Heart left ventricle (tissue), 16 donors: ENCODE measurements at regions not wholly inside any gene's neighbourhood (a gene's known extent, or its start where the extent isn't known, plus 50 kb on each side); places are given as distances from the start of the nearest gene placed in this dataset.

ENCODE experiments used
- ATAC-seq, 4 donors: fragments of 200-7000 bp; cut with Tn5 transposase; one replicate each; pipeline ENCODE4 v1.9.1; 2020 to 2022; ENCODE audit warnings: moderate library complexity in 4 of 4, mild to moderate bottlenecking in 3 of 4, moderate number of reproducible peaks in 1 of 4
- DNase-seq, 5 donors: peaks; one replicate each; pipeline ENCODE4 v3.0.0-alpha.2; 2020
- H3K27ac ChIP-seq, 12 donors: fragments of 200-600 bp; sonication (generic) in 4 of 12; one replicate each; pipeline versions ENCODE4 v1.5.0 to v1.8.0; 2016 to 2022; ENCODE audit warnings: mild to moderate bottlenecking in 2 of 12
- H3K27me3 ChIP-seq, 9 donors: fragments of 200-600 bp; sonication (generic) in 2 of 9; one replicate each; pipeline versions ENCODE4 v1.5.1 to v1.8.0; 2016 to 2022; ENCODE audit warnings: mild to moderate bottlenecking in 3 of 9
- H3K36me3 ChIP-seq, 9 donors: fragments of 200-600 bp; sonication (generic) in 2 of 9; one replicate each; pipeline versions ENCODE4 v1.5.0 to v1.8.0; 2018 to 2022; ENCODE audit warnings: mild to moderate bottlenecking in 2 of 9
- H3K4me1 ChIP-seq, 12 donors: fragments of 200-600 bp; sonication (generic) in 4 of 12; one replicate each; pipeline versions ENCODE4 v1.5.0 to v1.8.0; 2016 to 2022; ENCODE audit warnings: mild to moderate bottlenecking in 3 of 12
- H3K4me3 ChIP-seq, 12 donors: fragments of 200-600 bp; sonication (generic) in 4 of 12; one replicate each; pipeline versions ENCODE4 v1.5.0 to v1.8.0; 2017 to 2022; ENCODE audit warnings: mild to moderate bottlenecking in 9 of 12, moderate library complexity in 4 of 12
- H3K9me3 ChIP-seq, 12 donors: fragments of 200-600 bp; sonication (generic) in 4 of 12; one replicate each; pipeline versions ENCODE4 v1.5.0 to v1.8.0; 2016 to 2022; ENCODE audit warnings: mild to moderate bottlenecking in 1 of 12
- POLR2A ChIP-seq, 2 donors: fragments of 450-650 bp; IDR thresholded peaks; one replicate each; pipeline ENCODE4 v1.6.1; 2017; ENCODE audit warnings: antibody characterized with exemption in 2 of 2, mild to moderate bottlenecking in 2 of 2, moderate library complexity in 2 of 2
- WGBS, 4 donors: extraction: QIAGEN DNeasy Blood & Tissue Kit in 2 of 4; methylation state at CpG; one replicate each; pipeline versions ENCODE4 v1.1.5 to v1.1.7; 2013 to 2018; 5-methylcytosine and 5-hydroxymethylcytosine counted together
- intact Hi-C, 10 donors: fragments of 100-400 bp; cut with DNase I; formaldehyde crosslinking; loops; one replicate each; pipeline versions ENCODE4 v1.11.1 to v1.14.2; 2022
- TF ChIP-seq, protein P1 (sequence below), 12 donors: fragments of 200-600 bp; sonication (generic) in 4 of 12; IDR thresholded peaks; one replicate each; pipeline versions ENCODE4 v1.5.0 to v1.8.0; 2018 to 2022; ENCODE audit warnings: antibody characterized with exemption in 12 of 12, mild to moderate bottlenecking in 5 of 12
- donor health status: ischemic (EF 13 %, LVEDD 7.1; RV severe dilation, severe dysfunction).
- donor health status: healthy with polysubstance abuse.
- donor health status: DM: no; HTN: yes; CAD: no.
- donor health status: DM: no; HTN: no; CAD: no.
- donor health status: ischemic (EF 25% LVEDD 6.9; RV normal size, moderate dysfunction).
- donor health status: ischemic (EF 25% LVEDD 5.7; RV mildly dilated, moderate dysfunction).
- donor health status: healthy.
- donor health status: DM: yes; HTN: yes; CAD: no.
- donor health status: ischemic (EF 35%, LVEDD 5.7; RV mildly dilated, moderate dysfunction).
- donor health status: nonischemic (EF 11% LVEDD 7.7; RV severe dilation, severe dysfunction).
- donor health status: DM: yes; HTN: yes; CAD: no.
- donor health status: PGD.
- donor health status: ischemic (EF 29% LVEDD 5.4; RV normal size, mild dysfunction).
- donor health status: nonischemic (EF 23%, LVEDD 6.1; RV moderate dilation, normal function).

DNA sequence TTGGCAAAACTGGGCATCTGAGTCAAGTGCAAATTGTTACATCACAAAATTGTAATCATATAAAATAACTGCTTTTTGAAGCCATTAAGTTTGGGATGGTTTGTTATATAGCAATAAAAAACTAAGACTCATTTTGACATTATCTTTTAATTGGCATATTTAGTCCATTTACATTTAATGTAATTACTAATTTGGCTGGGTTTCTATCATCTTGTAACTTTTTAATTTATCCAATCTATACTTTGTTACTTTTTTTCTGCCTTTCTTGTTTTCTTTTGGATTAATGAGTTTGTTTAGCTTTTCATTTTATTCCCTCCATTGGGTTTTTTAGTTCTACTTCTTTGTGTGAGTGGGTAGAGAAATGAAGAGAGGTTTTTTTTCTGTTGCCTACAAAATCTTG is 76.3 kb downstream of the DRAM2 start:
- intact Hi-C loops: no loop called here
- no peak for ATAC-seq
- H3K9me3 ChIP-seq: peaks cover 0 to 69% (median 14%) of the 10 kb centered on the region in 12 donors
- no peak overlapping the region for H3K4me3 ChIP-seq
- H3K4me1 ChIP-seq: no peaks in the 10 kb centered on the region
- H3K36me3 ChIP-seq: no peaks in the 10 kb centered on the region
- DNase-seq: no peak
- no peak for TF ChIP-seq POLR2A (IDR thresholded peaks at IDR 0.05)
- TF ChIP-seq, protein P1, sequence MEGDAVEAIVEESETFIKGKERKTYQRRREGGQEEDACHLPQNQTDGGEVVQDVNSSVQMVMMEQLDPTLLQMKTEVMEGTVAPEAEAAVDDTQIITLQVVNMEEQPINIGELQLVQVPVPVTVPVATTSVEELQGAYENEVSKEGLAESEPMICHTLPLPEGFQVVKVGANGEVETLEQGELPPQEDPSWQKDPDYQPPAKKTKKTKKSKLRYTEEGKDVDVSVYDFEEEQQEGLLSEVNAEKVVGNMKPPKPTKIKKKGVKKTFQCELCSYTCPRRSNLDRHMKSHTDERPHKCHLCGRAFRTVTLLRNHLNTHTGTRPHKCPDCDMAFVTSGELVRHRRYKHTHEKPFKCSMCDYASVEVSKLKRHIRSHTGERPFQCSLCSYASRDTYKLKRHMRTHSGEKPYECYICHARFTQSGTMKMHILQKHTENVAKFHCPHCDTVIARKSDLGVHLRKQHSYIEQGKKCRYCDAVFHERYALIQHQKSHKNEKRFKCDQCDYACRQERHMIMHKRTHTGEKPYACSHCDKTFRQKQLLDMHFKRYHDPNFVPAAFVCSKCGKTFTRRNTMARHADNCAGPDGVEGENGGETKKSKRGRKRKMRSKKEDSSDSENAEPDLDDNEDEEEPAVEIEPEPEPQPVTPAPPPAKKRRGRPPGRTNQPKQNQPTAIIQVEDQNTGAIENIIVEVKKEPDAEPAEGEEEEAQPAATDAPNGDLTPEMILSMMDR (IDR thresholded peaks at IDR 0.05): no peak
- no peaks in the 10 kb centered on the region for H3K27me3 ChIP-seq
- H3K27ac ChIP-seq: no peak overlapping the region

DNA sequence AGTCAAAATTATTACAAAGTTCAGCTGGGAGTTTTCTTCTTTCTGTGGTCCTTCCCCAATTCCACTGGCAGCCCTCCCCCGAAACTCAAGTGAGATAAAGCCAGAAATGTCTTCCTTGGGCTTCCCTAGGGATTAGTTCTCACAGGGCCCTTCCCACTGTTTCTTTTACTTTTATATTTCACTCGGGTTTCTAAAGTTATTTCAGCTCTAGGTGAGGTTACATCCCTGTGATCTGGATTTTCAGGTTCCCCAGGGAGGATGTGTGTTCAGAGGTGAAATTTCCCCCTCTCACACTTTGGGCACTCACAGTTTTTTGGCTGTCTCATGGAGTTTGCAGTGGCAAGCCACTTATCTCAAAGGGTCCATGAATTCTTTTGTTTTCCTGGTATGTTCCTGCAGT is 77.3 kb downstream of the DRAM2 start:
- TF ChIP-seq, protein P1 (IDR thresholded peaks at IDR 0.05): no peak
- TF ChIP-seq POLR2A (IDR thresholded peaks at IDR 0.05): no peak
- Histone ChIP-seq H3K9me3 (peaks cover 0 to 62% (median 14%) of the 10 kb centered on the region in 12 donors), H3K4me3 (no peak overlapping the region)

DNA sequence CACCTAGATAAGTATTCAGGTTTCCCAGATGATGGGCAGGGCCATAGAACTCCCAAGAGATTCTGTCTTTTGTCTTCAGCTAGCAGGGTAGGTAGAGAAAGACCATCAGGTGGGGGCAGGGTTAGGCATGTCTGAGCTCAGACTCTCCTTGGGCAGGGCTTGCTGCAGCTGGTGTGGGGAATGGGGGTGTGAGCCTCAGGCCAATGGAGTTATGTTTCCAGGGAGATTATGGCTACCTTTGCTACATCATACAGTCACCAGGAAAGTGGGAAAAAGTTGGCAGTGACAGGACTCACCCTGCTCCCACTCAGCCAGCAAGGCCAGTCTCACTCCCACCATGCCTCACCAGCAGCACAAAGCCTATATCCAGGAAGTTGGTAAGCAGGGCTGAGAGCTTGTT is 77.8 kb downstream of the DRAM2 start:
- intact Hi-C loops: no loop called here
- H3K9me3 ChIP-seq: peaks cover 0 to 63% (median 16%) of the 10 kb centered on the region in 12 donors
- ATAC-seq: no peak

More for the DNA sequence above, 77.3 kb downstream of the DRAM2 start:
- no peak for DNase-seq
- WGBS, 4 donors: 37 to 51% (median 42%) methylated on average over 2 of the region's 2 CpGs
- H3K27me3 ChIP-seq: no peaks in the 10 kb centered on the region
- intact Hi-C loops: no loop called here
- H3K4me1 ChIP-seq: no peaks in the 10 kb centered on the region
- ATAC-seq: no peak
- H3K36me3 ChIP-seq: no peaks in the 10 kb centered on the region
- H3K27ac ChIP-seq: no peak overlapping the region

DNA sequence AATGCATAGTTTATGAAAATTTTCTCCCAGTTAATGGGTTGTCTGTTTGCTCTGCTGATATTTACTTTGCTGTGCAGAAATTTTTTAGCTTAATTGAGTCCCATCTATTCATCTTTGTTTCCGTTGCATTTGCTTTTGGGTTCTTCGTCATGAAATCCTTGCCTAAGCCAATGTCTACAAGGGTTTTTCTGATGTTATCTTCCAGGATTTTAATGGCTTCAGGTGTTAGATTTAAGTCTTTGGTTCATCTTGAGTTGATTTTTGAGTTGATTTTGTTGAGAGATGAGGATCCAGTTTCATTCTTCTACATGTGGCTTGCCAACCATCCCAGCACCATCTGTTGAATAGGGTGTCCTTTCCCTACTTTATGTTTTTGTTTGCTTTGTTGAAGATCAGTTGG is 85.2 kb downstream of the DRAM2 start:
- Histone ChIP-seq H3K4me1 (no peaks in the 10 kb centered on the region), H3K27me3 (no peaks in the 10 kb centered on the region), H3K27ac (no peak overlapping the region), H3K4me3 (no peak overlapping the region), H3K36me3 (no peaks in the 10 kb centered on the region), H3K9me3 (peaks cover 0 to 6% (median 0%) of the 10 kb centered on the region in 12 donors)
- WGBS, 4 donors: 88 to 96% (median 92%) methylated on average over 2 of the region's 2 CpGs
- intact Hi-C loops: no loop called here
- no peak for TF ChIP-seq POLR2A (IDR thresholded peaks at IDR 0.05)
- TF ChIP-seq, protein P1 (IDR thresholded peaks at IDR 0.05): no peak
- ATAC-seq (no peak), DNase-seq (no peak)

More for the DNA sequence above, 77.8 kb downstream of the DRAM2 start:
- H3K36me3 ChIP-seq: no peaks in the 10 kb centered on the region
- no peak overlapping the region for H3K4me3 ChIP-seq
- no peaks in the 10 kb centered on the region for H3K4me1 ChIP-seq
- no peak for DNase-seq
- TF ChIP-seq, protein P1 (IDR thresholded peaks at IDR 0.05): no peak
- H3K27ac ChIP-seq: no peak overlapping the region
- no peaks in the 10 kb centered on the region for H3K27me3 ChIP-seq
